HL-60 (cell line): ENCODE measurements at regions not wholly inside any gene's neighbourhood (a gene's known extent, or its start where the extent isn't known, plus 50 kb on each side); places are given as distances from the start of the nearest gene placed in this dataset.

Experiments
- DNase-seq, 2 experiments: peaks; one replicate each; pipeline ENCODE4 v3.0.0-alpha.2; 2010 to 2020; ENCODE audit warnings: low read depth in 1 of 2, low spot score in 1 of 2
- H3K27ac ChIP-seq: fragments of 250-450 bp; sonication (Bioruptor Pico); replicated peaks from 2 replicates; pipeline ENCODE4 v1.5.1; 2020; ENCODE audit warnings: mild to moderate bottlenecking, moderate library complexity
- H3K27me3 ChIP-seq: fragments of 250-450 bp; sonication (Bioruptor Pico); 2 replicates; pipeline ENCODE4 v1.5.1; 2021; ENCODE audit warnings: mild to moderate bottlenecking, moderate library complexity; ENCODE audit not compliant: insufficient read depth, poor library complexity, severe bottlenecking
- H3K4me3 ChIP-seq: replicated peaks from 2 replicates; pipeline ENCODE4 v1.5.1; 2011; ENCODE audit warnings: mild to moderate bottlenecking, control low read depth, low read length; ENCODE audit not compliant: insufficient read depth
- CTCF ChIP-seq: IDR thresholded peaks from one replicate; pipeline ENCODE4 v1.5.1; 2011; ENCODE audit warnings: low read length, control low read depth, inconsistent platforms; ENCODE audit not compliant: insufficient read depth
- GABPA ChIP-seq: IDR thresholded peaks from 2 replicates; pipeline ENCODE4 v1.6.1; 2012; ENCODE audit warnings: low read depth
- POLR2AphosphoS5 ChIP-seq: IDR thresholded peaks from 2 replicates; pipeline ENCODE4 v1.6.1; 2012; ENCODE audit warnings: low read depth
- SPI1 ChIP-seq: IDR thresholded peaks from 2 replicates; pipeline ENCODE4 v1.6.1; 2012; ENCODE audit warnings: low read depth, mild to moderate bottlenecking, borderline replicate concordance
- TF ChIP-seq, protein P1 (sequence below): IDR thresholded peaks from 2 replicates; pipeline ENCODE4 v1.6.1; 2012; ENCODE audit warnings: low read depth; ENCODE audit not compliant: insufficient replicate concordance

GRCh38 chr5:87945286-87945650 lies 323.4 kb downstream of the TMEM161B start:
- H3K4me3 ChIP-seq = no peak overlapping the region
- no peak for DNase-seq
- TF ChIP-seq, protein P1, sequence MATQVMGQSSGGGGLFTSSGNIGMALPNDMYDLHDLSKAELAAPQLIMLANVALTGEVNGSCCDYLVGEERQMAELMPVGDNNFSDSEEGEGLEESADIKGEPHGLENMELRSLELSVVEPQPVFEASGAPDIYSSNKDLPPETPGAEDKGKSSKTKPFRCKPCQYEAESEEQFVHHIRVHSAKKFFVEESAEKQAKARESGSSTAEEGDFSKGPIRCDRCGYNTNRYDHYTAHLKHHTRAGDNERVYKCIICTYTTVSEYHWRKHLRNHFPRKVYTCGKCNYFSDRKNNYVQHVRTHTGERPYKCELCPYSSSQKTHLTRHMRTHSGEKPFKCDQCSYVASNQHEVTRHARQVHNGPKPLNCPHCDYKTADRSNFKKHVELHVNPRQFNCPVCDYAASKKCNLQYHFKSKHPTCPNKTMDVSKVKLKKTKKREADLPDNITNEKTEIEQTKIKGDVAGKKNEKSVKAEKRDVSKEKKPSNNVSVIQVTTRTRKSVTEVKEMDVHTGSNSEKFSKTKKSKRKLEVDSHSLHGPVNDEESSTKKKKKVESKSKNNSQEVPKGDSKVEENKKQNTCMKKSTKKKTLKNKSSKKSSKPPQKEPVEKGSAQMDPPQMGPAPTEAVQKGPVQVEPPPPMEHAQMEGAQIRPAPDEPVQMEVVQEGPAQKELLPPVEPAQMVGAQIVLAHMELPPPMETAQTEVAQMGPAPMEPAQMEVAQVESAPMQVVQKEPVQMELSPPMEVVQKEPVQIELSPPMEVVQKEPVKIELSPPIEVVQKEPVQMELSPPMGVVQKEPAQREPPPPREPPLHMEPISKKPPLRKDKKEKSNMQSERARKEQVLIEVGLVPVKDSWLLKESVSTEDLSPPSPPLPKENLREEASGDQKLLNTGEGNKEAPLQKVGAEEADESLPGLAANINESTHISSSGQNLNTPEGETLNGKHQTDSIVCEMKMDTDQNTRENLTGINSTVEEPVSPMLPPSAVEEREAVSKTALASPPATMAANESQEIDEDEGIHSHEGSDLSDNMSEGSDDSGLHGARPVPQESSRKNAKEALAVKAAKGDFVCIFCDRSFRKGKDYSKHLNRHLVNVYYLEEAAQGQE = no peak
- H3K27me3 ChIP-seq = no peaks in the 10 kb centered on the region
- H3K27ac ChIP-seq = no peak overlapping the region

- no peak for DNase-seq
- no peaks in the 10 kb centered on the region for H3K27me3 ChIP-seq
- H3K4me3 ChIP-seq = no peak overlapping the region
- TF ChIP-seq GABPA = no peak
- TF ChIP-seq, protein P1 = no peak
- TF ChIP-seq CTCF = no peak
- TF ChIP-seq POLR2AphosphoS5 = no peak
- no peak for TF ChIP-seq SPI1
- no peak overlapping the region for H3K27ac ChIP-seq
These were observed 323.9 kb downstream of the TMEM161B start for GRCh38 chr5:87944553-87945285.

- DNase-seq = no peak
- no peaks in the 10 kb centered on the region for H3K27me3 ChIP-seq
- H3K27ac ChIP-seq = no peak overlapping the region
- no peak for TF ChIP-seq POLR2AphosphoS5
- no peak for TF ChIP-seq GABPA
- TF ChIP-seq, protein P1 = no peak
- no peak for TF ChIP-seq SPI1
- no peak for TF ChIP-seq CTCF
- H3K4me3 ChIP-seq = no peak overlapping the region
These were observed 327.9 kb downstream of the TMEM161B start for GRCh38 chr5:87940775-87941174.
